Smooth muscle cell (in vitro differentiated cells): ENCODE measurements at regions not wholly inside any gene's neighbourhood (a gene's known extent, or its start where the extent isn't known, plus 50 kb on each side); places are given as distances from the start of the nearest gene placed in this dataset.

Experiments used
- DNase-seq: peaks from one replicate; lab custom pipeline; 2025; ENCODE audit not compliant: unreplicated experiment; lab: John Stamatoyannopoulos, UW
- H2AFZ ChIP-seq: fragments of 200-600 bp; sonication (generic); 2 replicates; pipeline ENCODE4 v1.6.0; 2016; ENCODE audit warnings: antibody characterized with exemption, low read depth, mild to moderate bottlenecking
- H3F3A ChIP-seq: fragments of 200-600 bp; sonication (generic); 2 replicates; pipeline ENCODE4 v1.6.0; 2017; ENCODE audit warnings: antibody characterized with exemption, low read depth
- H3K27ac ChIP-seq: fragments of 200-600 bp; sonication (generic); 2 replicates; pipeline ENCODE4 v1.5.1; 2016; ENCODE audit warnings: low read depth, mild to moderate bottlenecking
- H3K27me3 ChIP-seq: fragments of 200-600 bp; sonication (generic); 2 replicates; pipeline ENCODE4 v1.6.1; 2016; ENCODE audit warnings: low read depth, mild to moderate bottlenecking
- H3K36me3 ChIP-seq: fragments of 200-600 bp; sonication (generic); 2 replicates; pipeline ENCODE4 v1.5.1; 2016; ENCODE audit warnings: low read depth
- H3K4me1 ChIP-seq: fragments of 200-600 bp; sonication (generic); 2 replicates; pipeline ENCODE4 v1.5.1; 2016; ENCODE audit warnings: low read depth
- H3K4me2 ChIP-seq: fragments of 200-600 bp; sonication (generic); 2 replicates; pipeline ENCODE4 v1.6.0; 2016; ENCODE audit warnings: mild to moderate bottlenecking
- H3K4me3 ChIP-seq: fragments of 200-600 bp; sonication (generic); 2 replicates; pipeline ENCODE4 v1.5.1; 2016; ENCODE audit warnings: mild to moderate bottlenecking
- H3K79me2 ChIP-seq: fragments of 200-600 bp; sonication (generic); 2 replicates; pipeline ENCODE4 v1.6.0; 2016; ENCODE audit warnings: low read depth, mild to moderate bottlenecking
- H3K9ac ChIP-seq: fragments of 200-600 bp; sonication (generic); 2 replicates; pipeline ENCODE4 v1.6.0; 2016; ENCODE audit warnings: low read depth
- H3K9me3 ChIP-seq: fragments of 200-600 bp; sonication (generic); replicated peaks from 2 replicates; pipeline ENCODE4 v1.5.1; 2016; ENCODE audit warnings: low read depth
- H4K20me1 ChIP-seq: fragments of 200-600 bp; sonication (generic); 2 replicates; pipeline ENCODE4 v1.6.0; 2016; ENCODE audit warnings: low read depth
- CTCF ChIP-seq: fragments of 200-600 bp; sonication (generic); IDR thresholded peaks from 2 replicates; pipeline ENCODE4 v1.5.1; 2017; ENCODE audit warnings: borderline replicate concordance, mild to moderate bottlenecking, antibody characterized with exemption; ENCODE audit not compliant: insufficient read depth, poor library complexity, severe bottlenecking
- WGBS: methylation state at CpG from one replicate; pipeline ENCODE4 v1.1.7; 2016; ENCODE audit warnings: low lambda C conversion rate; 5-methylcytosine and 5-hydroxymethylcytosine counted together

- no peak for TF ChIP-seq CTCF
- Histone ChIP-seq H3F3A (no peaks in the 10 kb centered on the region), H3K36me3 (no peaks in the 10 kb centered on the region), H4K20me1 (no peaks in the 10 kb centered on the region), H3K27me3 (no peaks in the 10 kb centered on the region), H3K9me3 (no peaks in the 10 kb centered on the region), H3K4me2 (no peak overlapping the region), H3K4me3 (no peak overlapping the region), H2AFZ (no peak overlapping the region), H3K4me1 (peaks cover 7% of the 10 kb centered on the region), H3K9ac (no peak overlapping the region), H3K27ac (no peak overlapping the region), H3K79me2 (no peaks in the 10 kb centered on the region)
- no peak for DNase-seq
- 78% methylated on average over 3 of the region's 3 CpGs for WGBS
Observed at GRCh38 chr6:51450248-51450957, 631.7 kb downstream of the TFAP2B start.

GRCh38 chr6:51450958-51451357 lies 632.3 kb downstream of the TFAP2B start:
- Histone ChIP-seq H3K36me3 (no peaks in the 10 kb centered on the region), H3K79me2 (no peaks in the 10 kb centered on the region), H3F3A (no peaks in the 10 kb centered on the region), H3K4me3 (no peak overlapping the region), H3K9ac (no peak overlapping the region), H3K4me1 (peaks cover 7% of the 10 kb centered on the region), H4K20me1 (no peaks in the 10 kb centered on the region), H3K27ac (no peak overlapping the region), H3K4me2 (no peak overlapping the region), H3K9me3 (no peaks in the 10 kb centered on the region), H3K27me3 (no peaks in the 10 kb centered on the region), H2AFZ (no peak overlapping the region)
- DNase-seq: no peak
- TF ChIP-seq CTCF: no peak
- 100% methylated on average over 1 of the region's 1 CpG for WGBS

- Histone ChIP-seq H3K4me1 (peaks cover 2% of the 10 kb centered on the region), H3K4me3 (no peak overlapping the region), H4K20me1 (no peaks in the 10 kb centered on the region), H3K27me3 (no peaks in the 10 kb centered on the region), H3F3A (no peaks in the 10 kb centered on the region), H3K27ac (no peak overlapping the region), H2AFZ (no peak overlapping the region), H3K4me2 (no peak overlapping the region), H3K36me3 (no peaks in the 10 kb centered on the region), H3K9me3 (no peaks in the 10 kb centered on the region), H3K9ac (no peak overlapping the region), H3K79me2 (no peaks in the 10 kb centered on the region)
- TF ChIP-seq CTCF: no peak
- no peak for DNase-seq
Observed at GRCh38 chr6:51456282-51456681, 631.1 kb downstream of the PKHD1 start.

GRCh38 chr6:51459958-51460357 lies 627.5 kb downstream of the PKHD1 start:
- no peak overlapping the region for H3K27ac ChIP-seq
- DNase-seq: no peak
- no peaks in the 10 kb centered on the region for H3K79me2 ChIP-seq
- no peak for TF ChIP-seq CTCF
- H3K27me3 ChIP-seq: no peaks in the 10 kb centered on the region
- H3K4me1 ChIP-seq: no peaks in the 10 kb centered on the region
- no peak overlapping the region for H3K4me3 ChIP-seq
- no peak overlapping the region for H3K9ac ChIP-seq
- WGBS: 59% methylated on average over 2 of the region's 2 CpGs
- H3F3A ChIP-seq: no peaks in the 10 kb centered on the region
- no peaks in the 10 kb centered on the region for H4K20me1 ChIP-seq
- no peaks in the 10 kb centered on the region for H3K36me3 ChIP-seq
- H2AFZ ChIP-seq: no peak overlapping the region
- no peak overlapping the region for H3K4me2 ChIP-seq
- no peaks in the 10 kb centered on the region for H3K9me3 ChIP-seq
